T-helper 17 cell (primary cell): ENCODE measurements at regions not wholly inside any gene's neighbourhood (a gene's known extent, or its start where the extent isn't known, plus 50 kb on each side); places are given as distances from the start of the nearest gene placed in this dataset.
"Not testable (repeated sequence)": the region's sequence is repeated elsewhere in the genome, so short reads cannot be mapped to it uniquely, and the experiment has no call there.

ENCODE experiments used
- ATAC-seq: fragments of 150-1000 bp; cut with Tn5 transposase; 2 replicates; pipeline ENCODE4 v1.10.0; 2021; ENCODE audit warnings: mild to moderate bottlenecking, moderate library complexity
- DNase-seq, 3 donors: peaks; one replicate each; pipeline versions ENCODE4 v3.0.0 to v3.0.0-alpha.2; 2020 to 2021
- H3K9me3 ChIP-seq: one replicate; pipeline ENCODE4 v1.7.0; 2013; ENCODE audit warnings: low read length, mild to moderate bottlenecking; ENCODE audit not compliant: control insufficient read depth, poor library complexity, severe bottlenecking
- H3K27ac Mint-ChIP-seq: one replicate; pipeline ENCODE4 v1.8.0; 2022; ENCODE audit warnings: mild to moderate bottlenecking, moderate library complexity, mixed read lengths
- H3K27me3 Mint-ChIP-seq: one replicate; pipeline ENCODE4 v1.8.0; 2022; ENCODE audit warnings: mixed read lengths
- H3K36me3 Mint-ChIP-seq: one replicate; pipeline ENCODE4 v1.8.0; 2022; ENCODE audit warnings: low read depth, mixed read lengths
- H3K4me1 Mint-ChIP-seq: one replicate; pipeline ENCODE4 v1.8.0; 2022; ENCODE audit warnings: mild to moderate bottlenecking, mixed read lengths
- H3K4me3 Mint-ChIP-seq: one replicate; pipeline ENCODE4 v1.8.0; 2022; ENCODE audit warnings: mild to moderate bottlenecking, moderate library complexity, mixed read lengths

DNA sequence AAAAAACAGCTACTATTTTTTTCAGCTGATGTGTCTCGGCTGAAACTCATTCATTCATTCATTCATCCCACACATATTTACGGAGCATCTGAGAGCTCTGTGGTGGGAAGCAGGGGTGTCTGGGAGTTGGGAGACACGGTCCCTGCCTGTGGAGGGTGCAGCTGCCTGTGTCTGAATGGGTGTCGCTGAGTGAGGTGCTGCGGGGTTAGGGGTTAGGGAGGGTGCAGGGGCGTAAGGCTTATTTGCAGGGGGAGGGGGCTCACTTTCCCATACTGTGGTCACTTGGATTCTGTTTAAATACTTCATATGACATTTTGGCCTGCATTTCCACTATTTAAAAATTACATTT, 89.4 kb upstream of the ASB18 start:
- H3K36me3 Mint-ChIP-seq, result no peaks in the 10 kb centered on the region
- peaks cover 32% of the 10 kb centered on the region for H3K27me3 Mint-ChIP-seq
- H3K27ac Mint-ChIP-seq, result no peak overlapping the region

GRCh38 chr2:236354056-236354940, 90.1 kb upstream of the ASB18 start:
- ATAC-seq (no peak), DNase-seq (no peak)
- peaks cover 25% of the 10 kb centered on the region for H3K27me3 Mint-ChIP-seq
- peaks cover 15% of the 10 kb centered on the region for H3K4me1 Mint-ChIP-seq
- no peak overlapping the region for H3K27ac Mint-ChIP-seq
- no peak overlapping the region for H3K4me3 Mint-ChIP-seq
- no peaks in the 10 kb centered on the region for H3K9me3 ChIP-seq
- no peaks in the 10 kb centered on the region for H3K36me3 Mint-ChIP-seq

More for the DNA sequence above, 89.4 kb upstream of the ASB18 start:
- Mint-ChIP-seq H3K4me1 (peaks cover 13% of the 10 kb centered on the region), H3K4me3 (no peak overlapping the region)
- DNase-seq (no peak), ATAC-seq (no peak)
- no peaks in the 10 kb centered on the region for H3K9me3 ChIP-seq

- no peaks in the 10 kb centered on the region for H3K9me3 ChIP-seq
- no peaks in the 10 kb centered on the region for H3K36me3 Mint-ChIP-seq
- ATAC-seq (no peak), DNase-seq (no peak)
- H3K4me1 Mint-ChIP-seq, result peaks cover 20% of the 10 kb centered on the region
- no peak overlapping the region for H3K4me3 Mint-ChIP-seq
- H3K27me3 Mint-ChIP-seq, result peaks cover 22% of the 10 kb centered on the region
- H3K27ac Mint-ChIP-seq, result peak overlapping the region; percentile 86
These were observed 90.9 kb upstream of the ASB18 start for GRCh38 chr2:236354973-236355595.

GRCh38 chr2:236355911-236356310, 91.7 kb upstream of the ASB18 start:
- no peaks in the 10 kb centered on the region for H3K9me3 ChIP-seq
- DNase-seq, result no peak
- Mint-ChIP-seq H3K36me3 (no peaks in the 10 kb centered on the region), H3K27ac (peak overlapping the region; percentile 86), H3K4me3 (no peak overlapping the region), H3K4me1 (peaks cover 23% of the 10 kb centered on the region), H3K27me3 (peaks cover 18% of the 10 kb centered on the region)
- no peak for ATAC-seq

- peaks cover 26% of the 10 kb centered on the region for H3K4me1 Mint-ChIP-seq
- DNase-seq, ATAC-seq, H3K27ac Mint-ChIP-seq, H3K36me3 Mint-ChIP-seq, H3K9me3 ChIP-seq, H3K4me3 Mint-ChIP-seq: not testable (repeated sequence)
- H3K27me3 Mint-ChIP-seq, result peaks cover 14% of the 10 kb centered on the region
These were observed 92.1 kb upstream of the ASB18 start for GRCh38 chr2:236356321-236356720.

- H3K27ac Mint-ChIP-seq, H3K27me3 Mint-ChIP-seq, ATAC-seq, H3K36me3 Mint-ChIP-seq, H3K9me3 ChIP-seq, H3K4me3 Mint-ChIP-seq, DNase-seq: not testable (repeated sequence)
- H3K4me1 Mint-ChIP-seq, result peaks cover 26% of the 10 kb centered on the region
These were observed 94.3 kb upstream of the ASB18 start for GRCh38 chr2:236358482-236358881.

DNA sequence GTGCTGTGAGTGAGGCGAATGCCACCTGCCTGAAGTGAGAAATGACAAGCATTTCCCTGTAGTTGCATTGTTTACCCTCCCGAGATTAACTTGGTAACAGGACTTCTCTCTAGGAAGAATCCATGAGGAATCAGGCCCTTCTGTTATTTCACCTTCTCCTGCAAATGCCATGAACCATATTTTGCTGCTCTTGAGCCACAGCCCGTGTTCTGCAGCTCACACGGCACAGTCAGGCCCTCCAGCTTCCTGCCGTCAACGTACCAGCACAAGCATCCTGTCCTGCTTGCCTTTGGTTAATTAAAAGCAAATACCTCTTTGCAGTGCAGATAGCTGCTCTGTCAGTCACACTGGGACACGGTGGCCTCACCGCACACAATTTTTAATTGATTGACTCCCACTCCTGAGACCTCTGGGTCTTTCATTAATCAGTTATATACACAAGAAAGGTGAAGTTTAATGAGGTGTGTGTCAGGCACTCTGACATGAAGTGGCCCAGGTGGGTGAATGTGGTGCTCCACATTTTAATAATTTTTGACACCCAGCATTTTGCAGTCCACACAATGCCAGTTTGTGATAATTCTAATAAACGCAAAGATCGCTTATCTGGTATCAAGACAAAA, 95.3 kb upstream of the ASB18 start:
- ATAC-seq (peak; percentile 57), DNase-seq (no peak)
- H3K4me1 Mint-ChIP-seq, result peaks cover 22% of the 10 kb centered on the region
- H3K4me3 Mint-ChIP-seq, result peak overlapping the region; percentile 21
- H3K27ac Mint-ChIP-seq, result no peak overlapping the region
- no peaks in the 10 kb centered on the region for H3K27me3 Mint-ChIP-seq
- H3K36me3 Mint-ChIP-seq, result no peaks in the 10 kb centered on the region
- no peaks in the 10 kb centered on the region for H3K9me3 ChIP-seq

DNA sequence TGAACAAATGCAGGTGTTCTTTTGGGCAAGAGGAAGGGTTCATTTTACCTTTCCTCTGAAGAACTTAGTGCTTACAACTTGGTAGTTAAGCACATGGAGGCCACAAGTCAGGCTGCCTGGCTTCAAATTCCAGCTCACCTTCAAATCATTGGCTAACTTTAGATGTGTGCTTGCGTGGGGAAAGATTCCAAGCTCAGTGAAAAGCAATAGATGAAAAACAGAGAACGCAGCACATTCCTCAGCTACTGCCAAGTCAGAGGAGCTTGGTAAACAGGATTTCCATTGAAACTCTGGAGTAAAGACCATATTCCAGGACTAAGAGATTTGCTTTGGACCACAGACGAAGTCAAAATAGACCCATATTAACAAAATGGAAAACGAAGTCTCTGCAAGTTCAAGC, 96.3 kb upstream of the ASB18 start:
- no peak overlapping the region for H3K4me3 Mint-ChIP-seq
- DNase-seq, result no peak
- no peaks in the 10 kb centered on the region for H3K36me3 Mint-ChIP-seq
- ATAC-seq, result no peak
- no peaks in the 10 kb centered on the region for H3K27me3 Mint-ChIP-seq
- H3K27ac Mint-ChIP-seq, result no peak overlapping the region
- peaks cover 29% of the 10 kb centered on the region for H3K4me1 Mint-ChIP-seq
- no peaks in the 10 kb centered on the region for H3K9me3 ChIP-seq

- Mint-ChIP-seq H3K4me1 (peaks cover 49% of the 10 kb centered on the region), H3K4me3 (no peak overlapping the region), H3K27me3 (peaks cover 5% of the 10 kb centered on the region), H3K36me3 (no peaks in the 10 kb centered on the region), H3K27ac (peak overlapping the region; percentile 19)
- ATAC-seq (no peak), DNase-seq (no peak)
- no peaks in the 10 kb centered on the region for H3K9me3 ChIP-seq
These were observed 99.6 kb upstream of the ASB18 start for GRCh38 chr2:236363711-236364277.

GRCh38 chr2:236365258-236366048, 101.2 kb upstream of the ASB18 start:
- H3K4me1 Mint-ChIP-seq, result peaks cover 45% of the 10 kb centered on the region
- ATAC-seq (no peak), DNase-seq (no peak)
- H3K9me3 ChIP-seq, result no peaks in the 10 kb centered on the region
- peaks cover 9% of the 10 kb centered on the region for H3K27me3 Mint-ChIP-seq
- peak overlapping the region; percentile 84 for H3K4me3 Mint-ChIP-seq
- no peaks in the 10 kb centered on the region for H3K36me3 Mint-ChIP-seq
- peak overlapping the region; percentile 78 for H3K27ac Mint-ChIP-seq

DNA sequence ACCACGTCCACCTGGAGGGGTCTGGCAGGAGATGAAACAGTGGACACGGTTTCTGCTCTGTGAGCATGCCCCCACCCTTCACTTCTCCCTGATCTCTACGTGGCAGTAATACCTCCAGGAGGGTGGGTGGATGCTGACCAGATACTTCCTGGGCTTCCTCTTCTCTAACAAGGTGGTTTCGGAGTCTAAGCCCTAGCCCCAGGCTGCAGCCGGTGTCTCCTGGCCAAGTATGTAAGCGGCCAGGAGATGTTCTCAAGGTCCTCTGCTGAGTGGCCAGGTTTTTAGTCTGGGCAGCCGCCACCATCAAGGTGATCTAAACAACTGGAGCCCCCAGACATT, 101.8 kb upstream of the ASB18 start:
- no peaks in the 10 kb centered on the region for H3K9me3 ChIP-seq
- peaks cover 43% of the 10 kb centered on the region for H3K4me1 Mint-ChIP-seq
- peak overlapping the region; percentile 84 for H3K4me3 Mint-ChIP-seq
- DNase-seq, result no peak
- peak overlapping the region; percentile 78 for H3K27ac Mint-ChIP-seq
- peak; percentile 43 for ATAC-seq
- no peaks in the 10 kb centered on the region for H3K36me3 Mint-ChIP-seq
- H3K27me3 Mint-ChIP-seq, result peaks cover 12% of the 10 kb centered on the region

DNA sequence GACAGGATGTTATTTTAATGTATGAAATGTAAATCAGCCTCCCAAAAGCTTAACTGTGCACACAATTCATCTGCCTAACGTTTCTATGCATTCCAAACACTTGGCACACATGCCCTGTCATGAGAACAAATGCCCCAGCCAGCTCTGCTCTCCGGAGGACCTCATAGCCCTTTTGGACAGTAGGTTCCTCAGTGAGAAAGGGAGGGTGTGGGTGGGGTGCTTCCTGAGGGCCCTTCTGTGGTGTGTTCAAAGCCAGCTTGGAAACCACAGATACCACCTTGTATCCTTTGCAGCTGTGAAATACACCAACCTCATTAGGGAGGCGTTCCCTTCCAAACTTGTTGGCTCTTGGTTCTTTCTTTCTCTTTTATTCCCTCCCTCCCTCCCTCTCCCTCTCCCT, 102.2 kb upstream of the ASB18 start:
- H3K4me1 Mint-ChIP-seq, result peaks cover 42% of the 10 kb centered on the region
- H3K4me3 Mint-ChIP-seq, result peak overlapping the region; percentile 84
- H3K27ac Mint-ChIP-seq, result peak overlapping the region; percentile 78
- H3K36me3 Mint-ChIP-seq, result no peaks in the 10 kb centered on the region
- no peak for DNase-seq
- H3K27me3 Mint-ChIP-seq, result peaks cover 14% of the 10 kb centered on the region
- peak; percentile 89 for ATAC-seq
- H3K9me3 ChIP-seq, result no peaks in the 10 kb centered on the region
